Brain microvascular endothelial cell (primary cell): ENCODE measurements at regions not wholly inside any gene's neighbourhood (a gene's known extent, or its start where the extent isn't known, plus 50 kb on each side); places are given as distances from the start of the nearest gene placed in this dataset.
"Not testable (repeated sequence)": the region's sequence is repeated elsewhere in the genome, so short reads cannot be mapped to it uniquely, and the experiment has no call there.

Source experiments
- DNase-seq: peaks from one replicate; pipeline ENCODE4 v3.0.0-alpha.2; 2020
- H3K27ac ChIP-seq: fragments of 250-450 bp; sonication (Bioruptor Pico); 2 replicates; pipeline ENCODE4 v1.5.1; 2020; ENCODE audit warnings: mild to moderate bottlenecking, moderate library complexity
- H3K27me3 ChIP-seq: fragments of 250-450 bp; sonication (Bioruptor Pico); replicated peaks from 2 replicates; pipeline ENCODE4 v1.5.1; 2020; ENCODE audit warnings: mild to moderate bottlenecking
- H3K36me3 ChIP-seq: fragments of 250-450 bp; sonication (Bioruptor Pico); replicated peaks from 2 replicates; pipeline ENCODE4 v1.5.1; 2020; ENCODE audit warnings: mild to moderate bottlenecking
- H3K4me3 ChIP-seq: 2 replicates; pipeline ENCODE4 v1.5.1; 2011; ENCODE audit warnings: low read depth, mild to moderate bottlenecking, control low read depth, low read length, moderate library complexity
- in situ Hi-C: cut with HindIII; loops from 2 replicates; pipeline ENCODE4 v1.10.0; 2017; ENCODE audit warnings: low sequenced_read_pairs, low pct_ligation_motif_present
- TF ChIP-seq, protein P1 (sequence below): IDR thresholded peaks from 2 replicates; pipeline ENCODE4 v1.5.1; 2011; ENCODE audit warnings: low read depth, mild to moderate bottlenecking, moderate library complexity, low read length, control low read depth, inconsistent platforms; ENCODE audit errors: missing control alignments

DNA sequence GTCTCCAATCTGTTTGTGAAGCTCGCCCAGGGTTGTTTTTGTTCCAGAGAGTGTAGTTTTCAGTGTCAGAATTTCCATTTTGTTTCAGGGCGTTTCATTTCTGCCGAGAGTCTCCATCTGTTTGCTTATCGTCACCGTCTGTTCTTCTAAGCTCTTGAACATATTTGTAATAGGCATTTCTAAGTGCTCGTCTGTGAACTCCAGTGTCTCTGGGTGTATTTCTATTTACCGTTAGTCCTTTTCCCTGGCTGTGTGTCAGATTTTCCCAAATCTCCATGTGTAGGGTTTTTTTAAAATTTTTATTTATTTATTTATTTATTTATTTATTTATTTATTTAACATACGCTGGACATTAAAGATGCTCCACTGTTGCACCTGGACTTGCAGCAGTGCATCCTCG, 62.5 kb upstream of the LRPAP1 start:
- DNase-seq, H3K27ac ChIP-seq, in situ Hi-C loops, H3K27me3 ChIP-seq, H3K36me3 ChIP-seq, H3K4me3 ChIP-seq: not testable (repeated sequence)

DNA sequence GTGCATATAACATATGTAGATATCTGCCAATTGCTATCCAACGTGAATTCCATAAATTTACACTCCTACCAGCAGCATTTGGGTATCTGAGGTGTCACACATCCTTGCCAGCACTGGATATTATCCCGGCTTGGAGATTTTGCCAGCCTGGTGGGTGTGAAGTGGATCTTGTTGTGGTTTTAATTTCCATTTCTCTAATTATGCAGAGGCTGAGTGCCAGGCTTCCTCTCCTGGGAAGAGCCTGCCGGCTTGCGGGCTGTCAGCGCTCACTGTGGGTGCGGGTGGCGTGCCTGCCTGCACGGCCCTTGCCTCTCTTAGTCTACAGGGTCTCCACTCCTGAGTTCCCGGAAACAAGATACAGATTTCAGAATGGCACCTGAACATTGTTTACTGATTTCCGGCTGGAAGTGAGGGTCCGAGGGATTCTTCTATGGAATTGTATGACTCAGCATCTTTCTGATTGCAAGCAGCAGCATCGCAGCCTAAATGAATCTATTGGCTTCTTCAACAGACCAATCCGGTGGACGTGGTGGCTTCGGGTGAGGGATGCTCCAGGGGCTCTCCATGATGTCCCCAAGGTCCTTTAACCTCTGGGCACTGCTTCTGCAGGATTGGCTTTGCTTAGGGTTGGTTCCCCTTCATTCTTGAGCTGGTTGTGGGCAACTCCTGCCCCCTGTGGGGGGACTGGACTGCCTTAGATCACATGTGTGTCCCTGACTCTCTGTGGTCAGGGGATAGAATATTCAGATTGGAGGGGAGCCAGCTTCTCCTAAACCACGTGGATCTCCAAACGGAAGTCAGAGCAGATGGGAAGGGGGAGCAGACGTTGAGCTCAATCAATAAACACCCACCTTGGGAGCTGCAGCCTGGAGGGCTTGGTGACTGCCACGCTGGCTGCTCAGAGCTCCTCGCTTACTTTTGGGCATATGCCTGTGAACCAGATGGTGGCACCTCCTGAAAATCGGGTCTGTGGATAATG, 58.0 kb upstream of the LRPAP1 start:
- H3K27ac ChIP-seq, H3K36me3 ChIP-seq, H3K27me3 ChIP-seq, in situ Hi-C loops, H3K4me3 ChIP-seq, DNase-seq: not testable (repeated sequence)

DNA sequence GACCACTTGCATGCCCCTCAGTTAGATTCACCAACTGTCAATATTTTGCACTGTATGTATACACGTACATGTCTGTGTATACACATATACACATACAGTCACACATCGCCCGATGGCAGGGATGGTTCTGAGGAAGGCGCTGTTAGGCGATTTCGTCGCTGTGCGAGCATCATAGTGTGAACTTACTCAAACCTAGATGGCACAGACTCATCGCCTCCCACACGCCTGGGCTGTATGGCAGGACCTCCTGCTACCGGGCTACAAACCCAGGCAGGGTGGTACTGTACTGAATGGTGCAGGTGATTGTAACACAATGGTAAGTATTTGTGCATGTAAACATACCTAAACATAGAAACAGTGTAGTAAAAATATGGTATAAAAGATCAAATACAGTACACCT, 57.2 kb upstream of the LRPAP1 start:
- H3K4me3 ChIP-seq, H3K27ac ChIP-seq, in situ Hi-C loops, DNase-seq, H3K36me3 ChIP-seq, H3K27me3 ChIP-seq: not testable (repeated sequence)

DNA sequence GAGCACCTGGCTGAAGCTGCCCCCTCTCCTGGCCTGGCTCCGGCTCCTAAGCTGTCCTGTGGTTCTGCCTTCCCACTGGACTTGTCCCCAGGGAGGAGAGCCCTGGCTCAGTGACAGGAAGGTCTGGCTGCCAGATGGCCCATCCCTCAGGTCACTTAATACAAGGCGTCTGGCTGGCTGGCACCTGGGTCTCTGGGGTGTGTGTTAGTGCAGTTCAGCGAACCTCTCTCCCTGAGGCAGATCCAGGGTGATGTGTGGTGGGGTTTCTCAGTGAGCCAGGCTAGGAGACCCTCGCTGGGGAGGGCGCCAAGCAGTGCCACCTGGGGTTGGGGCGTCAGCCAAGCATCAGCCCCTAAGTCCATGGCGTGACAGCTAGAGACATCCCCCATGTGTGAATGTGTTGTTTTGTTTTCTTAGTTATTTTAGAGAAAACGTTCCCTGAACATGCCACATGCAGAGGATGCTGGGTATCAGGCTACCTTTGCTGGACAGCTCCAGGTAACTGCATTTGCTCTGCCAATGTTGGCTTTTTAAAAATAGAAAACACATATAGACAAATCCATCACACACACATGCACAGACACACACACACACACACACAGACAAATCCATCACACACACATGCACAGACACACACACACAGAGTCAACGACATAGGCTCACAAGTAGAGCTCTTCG, 56.4 kb upstream of the LRPAP1 start:
- DNase-seq, H3K36me3 ChIP-seq, H3K27ac ChIP-seq, H3K4me3 ChIP-seq, in situ Hi-C loops, H3K27me3 ChIP-seq: not testable (repeated sequence)

DNA sequence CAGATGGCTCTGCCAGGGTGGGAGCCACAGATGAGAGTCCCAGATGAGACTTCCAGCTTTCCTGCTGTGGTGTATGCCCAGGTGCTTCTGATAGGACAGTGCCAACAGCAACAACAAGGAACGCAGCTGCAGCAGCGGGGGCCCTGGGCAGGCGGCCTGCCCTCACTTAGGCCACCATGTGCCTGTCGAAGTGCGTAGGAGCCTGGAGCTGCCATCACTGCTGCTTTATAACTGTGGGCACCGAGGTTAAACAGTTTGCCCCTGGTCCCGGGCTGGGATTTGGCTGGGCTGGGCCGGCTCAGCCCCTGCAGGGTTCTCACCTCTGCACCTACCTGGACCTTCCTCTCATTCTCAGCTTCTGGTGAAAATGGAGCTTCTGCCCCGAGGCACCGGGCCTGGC, 54.4 kb upstream of the LRPAP1 start:
- H3K36me3 ChIP-seq, in situ Hi-C loops, H3K27me3 ChIP-seq, H3K4me3 ChIP-seq, H3K27ac ChIP-seq, DNase-seq: not testable (repeated sequence)

DNA sequence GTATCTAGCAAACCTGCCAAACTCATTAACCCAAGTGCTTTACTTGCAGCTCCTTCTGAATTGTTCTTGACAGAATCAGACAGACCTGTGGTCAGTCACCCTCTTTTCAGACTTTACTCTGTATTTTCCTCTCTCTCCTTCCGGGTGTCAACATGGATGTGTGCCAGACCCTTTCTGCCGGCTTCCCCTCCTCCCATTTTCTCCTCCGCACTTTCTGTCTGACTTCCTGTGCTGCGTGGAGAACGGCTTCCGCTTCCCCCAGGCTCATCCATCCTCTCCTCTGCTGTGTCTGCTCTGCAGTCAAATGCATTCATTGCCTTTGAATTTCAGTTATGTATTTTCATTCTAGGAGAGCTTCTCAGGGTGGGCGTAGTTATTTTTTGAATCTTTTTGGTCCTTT, 53.3 kb upstream of the LRPAP1 start:
- H3K27me3 ChIP-seq, H3K36me3 ChIP-seq, in situ Hi-C loops, H3K4me3 ChIP-seq, H3K27ac ChIP-seq: not testable (repeated sequence)
- DNase-seq = peak; percentile 4

DNA sequence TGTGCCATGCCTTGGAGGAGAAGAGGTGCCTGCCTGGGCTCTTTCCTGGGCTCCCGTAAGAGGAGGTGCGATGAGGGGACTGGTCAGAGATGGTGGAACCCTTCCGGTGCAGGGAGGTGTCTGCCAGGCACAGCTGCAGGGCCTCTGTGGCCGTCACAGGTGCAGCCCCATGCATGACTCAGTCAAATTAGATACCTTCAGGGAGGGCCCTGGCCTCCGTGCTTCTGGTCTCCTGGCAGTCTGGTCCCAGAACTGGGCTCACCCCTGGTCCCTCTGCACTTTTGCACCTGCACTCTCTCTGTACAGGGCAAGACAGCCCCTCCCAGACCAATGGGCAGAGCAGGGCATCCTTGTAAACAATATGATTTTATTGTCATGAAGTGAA, 49.9 kb upstream of the LRPAP1 start:
- no peak for DNase-seq
- Histone ChIP-seq H3K4me3 (no peak overlapping the region), H3K36me3 (no peaks in the 10 kb centered on the region), H3K27me3 (no peaks in the 10 kb centered on the region), H3K27ac (no peak overlapping the region)
- in situ Hi-C loops = no loop called here
- TF ChIP-seq, protein P1, sequence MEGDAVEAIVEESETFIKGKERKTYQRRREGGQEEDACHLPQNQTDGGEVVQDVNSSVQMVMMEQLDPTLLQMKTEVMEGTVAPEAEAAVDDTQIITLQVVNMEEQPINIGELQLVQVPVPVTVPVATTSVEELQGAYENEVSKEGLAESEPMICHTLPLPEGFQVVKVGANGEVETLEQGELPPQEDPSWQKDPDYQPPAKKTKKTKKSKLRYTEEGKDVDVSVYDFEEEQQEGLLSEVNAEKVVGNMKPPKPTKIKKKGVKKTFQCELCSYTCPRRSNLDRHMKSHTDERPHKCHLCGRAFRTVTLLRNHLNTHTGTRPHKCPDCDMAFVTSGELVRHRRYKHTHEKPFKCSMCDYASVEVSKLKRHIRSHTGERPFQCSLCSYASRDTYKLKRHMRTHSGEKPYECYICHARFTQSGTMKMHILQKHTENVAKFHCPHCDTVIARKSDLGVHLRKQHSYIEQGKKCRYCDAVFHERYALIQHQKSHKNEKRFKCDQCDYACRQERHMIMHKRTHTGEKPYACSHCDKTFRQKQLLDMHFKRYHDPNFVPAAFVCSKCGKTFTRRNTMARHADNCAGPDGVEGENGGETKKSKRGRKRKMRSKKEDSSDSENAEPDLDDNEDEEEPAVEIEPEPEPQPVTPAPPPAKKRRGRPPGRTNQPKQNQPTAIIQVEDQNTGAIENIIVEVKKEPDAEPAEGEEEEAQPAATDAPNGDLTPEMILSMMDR = no peak
